HG03558 (cell line): ENCODE measurements at regions not wholly inside any gene's neighbourhood (a gene's known extent, or its start where the extent isn't known, plus 50 kb on each side); places are given as distances from the start of the nearest gene placed in this dataset.
"Not testable (repeated sequence)": the region's sequence is repeated elsewhere in the genome, so short reads cannot be mapped to it uniquely, and the experiment has no call there.

Experiments used
- ATAC-seq: cut with Tn5 transposase; IDR thresholded peaks from one replicate; pipeline ENCODE4 v1.9.1; 2021; ENCODE audit warnings: moderate number of reproducible peaks; ENCODE audit not compliant: unreplicated experiment; ENCODE audit errors: extremely low read depth

DNA sequence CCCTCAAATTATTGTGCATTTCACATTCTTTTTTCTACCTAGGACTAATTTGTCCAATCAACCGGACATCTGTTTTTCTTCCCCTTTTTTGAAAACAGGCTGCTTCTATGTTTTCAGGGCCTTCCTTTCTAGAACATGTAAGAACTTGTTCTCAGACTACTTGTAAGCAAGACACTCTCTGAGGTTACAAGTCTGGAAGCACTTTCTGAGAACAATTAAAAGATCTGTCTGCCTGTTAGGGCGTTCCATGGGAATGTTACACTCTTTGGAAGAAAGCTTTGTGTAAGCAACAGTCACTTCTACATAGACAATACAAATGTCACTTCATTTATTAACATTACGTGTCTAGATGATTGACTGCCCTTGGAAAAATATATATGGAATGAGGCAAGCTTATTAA lies 50.9 kb upstream of the HSPB3 start:
- ATAC-seq = no peak

DNA sequence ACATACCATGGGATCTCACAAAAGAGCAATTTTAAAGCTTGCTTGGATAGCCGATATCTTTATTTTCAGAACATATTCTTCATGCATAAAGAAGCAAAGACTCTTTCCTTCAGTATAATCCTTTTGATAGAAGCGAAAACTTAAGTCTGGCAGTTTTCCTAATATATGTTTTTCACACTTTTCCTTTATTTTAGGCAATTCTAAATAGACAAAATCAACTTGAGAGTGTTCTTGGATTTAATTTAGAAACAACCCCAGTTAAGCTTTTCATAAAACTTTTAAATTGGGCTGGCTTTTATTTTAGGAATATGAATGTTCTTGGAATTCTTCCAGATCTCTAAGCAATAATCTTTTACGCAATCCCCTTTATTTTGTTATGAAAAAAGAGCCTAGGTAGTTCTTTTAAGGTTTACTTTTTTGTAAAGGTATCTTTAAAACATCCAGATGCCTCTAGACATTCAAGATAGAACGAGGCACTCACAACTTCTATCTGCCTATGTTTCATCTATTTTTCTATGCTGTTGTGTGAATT lies 51.5 kb upstream of the HSPB3 start:
- no peak for ATAC-seq

- ATAC-seq = no peak
These were observed 52.4 kb upstream of the HSPB3 start for GRCh38 chr5:54403121-54403520.

GRCh38 chr5:54401515-54401914 lies 54.0 kb upstream of the HSPB3 start:
- ATAC-seq = peak; percentile 79

GRCh38 chr5:54398191-54398590 lies 57.3 kb upstream of the HSPB3 start:
- ATAC-seq = no peak

GRCh38 chr5:54397420-54397819 lies 58.1 kb upstream of the HSPB3 start:
- ATAC-seq = no peak

DNA sequence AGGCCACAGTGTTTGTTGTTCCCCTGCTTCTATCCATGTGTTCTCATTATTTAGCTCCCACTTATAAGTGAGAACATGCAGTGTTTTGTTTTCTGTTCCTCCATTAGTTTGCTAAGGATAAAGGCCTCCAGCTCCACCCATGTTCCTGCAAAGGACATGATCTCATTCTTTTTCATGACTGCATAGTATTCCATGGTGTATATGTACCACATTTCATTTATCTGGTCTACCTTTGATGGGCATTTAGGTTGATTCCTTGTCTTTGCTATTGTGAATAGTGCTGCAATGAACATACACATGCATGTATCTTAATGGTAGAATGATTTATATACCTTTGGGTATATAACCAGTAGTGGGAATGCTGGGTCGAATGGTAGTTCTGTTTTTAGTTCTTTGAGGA lies 62.5 kb upstream of the HSPB3 start:
- not testable (repeated sequence) for ATAC-seq

DNA sequence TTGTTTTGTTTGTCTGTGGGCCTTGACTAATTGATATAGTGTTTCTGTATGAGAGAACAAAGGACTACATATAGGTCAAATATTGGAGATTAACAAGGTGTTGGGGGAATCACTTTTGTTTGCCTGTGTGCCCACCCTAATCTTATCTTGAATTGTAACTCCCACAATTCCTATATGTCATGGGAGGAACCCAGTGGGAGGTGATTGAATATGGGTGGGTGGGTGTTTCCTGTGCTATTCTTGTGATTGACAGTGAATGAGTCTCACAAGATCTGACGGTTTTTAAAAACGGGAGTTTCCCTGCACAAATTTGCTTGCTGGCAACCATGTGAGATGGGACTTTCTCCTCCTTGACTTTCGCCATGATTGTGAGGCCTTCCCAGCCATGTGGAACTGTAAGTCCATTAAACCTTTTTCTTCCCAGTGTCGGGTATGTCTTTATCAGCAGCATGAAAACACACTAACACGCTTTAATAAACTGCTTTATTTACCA lies 64.9 kb upstream of the HSPB3 start:
- no peak for ATAC-seq

DNA sequence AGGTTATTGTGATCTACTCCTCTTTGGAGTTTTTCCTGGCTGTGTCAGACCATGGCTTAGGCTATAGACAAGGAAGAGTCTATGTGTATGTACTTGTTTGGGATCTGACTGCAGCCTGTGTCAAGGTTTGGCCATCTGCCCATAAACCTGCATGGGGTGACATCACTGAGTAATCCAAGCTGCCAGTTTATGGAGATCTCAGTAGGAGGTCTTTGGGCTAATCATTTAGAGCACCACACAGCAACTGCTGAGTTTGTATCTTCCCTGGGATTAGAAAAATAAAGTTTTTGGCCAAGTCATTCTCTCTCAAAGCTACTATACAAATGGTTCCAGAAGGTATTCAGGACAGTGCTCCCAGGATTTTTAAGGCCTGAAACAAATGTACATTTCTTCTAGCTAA lies 65.5 kb upstream of the HSPB3 start:
- no peak for ATAC-seq

DNA sequence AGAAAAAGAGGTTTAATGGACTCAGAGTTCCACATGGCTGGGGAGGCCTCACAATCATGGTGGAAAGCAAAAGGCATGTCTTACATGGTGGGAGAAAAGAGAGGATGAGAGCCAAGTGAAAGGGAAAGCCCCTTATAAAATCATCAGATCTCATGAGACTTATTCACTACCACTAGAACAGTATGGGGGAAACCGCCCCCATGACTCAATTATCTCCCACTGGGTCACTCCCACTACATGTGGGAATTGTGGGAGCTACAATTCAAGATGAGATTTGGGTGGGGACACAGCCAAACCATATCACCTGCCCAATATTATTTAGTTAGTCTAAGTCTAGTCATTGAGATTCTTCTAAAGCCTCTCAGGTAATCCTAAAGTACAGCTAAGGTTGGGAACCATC lies 66.1 kb upstream of the HSPB3 start:
- not testable (repeated sequence) for ATAC-seq

- no peak for ATAC-seq
These were observed 66.7 kb upstream of the HSPB3 start for GRCh38 chr5:54388811-54389210.

DNA sequence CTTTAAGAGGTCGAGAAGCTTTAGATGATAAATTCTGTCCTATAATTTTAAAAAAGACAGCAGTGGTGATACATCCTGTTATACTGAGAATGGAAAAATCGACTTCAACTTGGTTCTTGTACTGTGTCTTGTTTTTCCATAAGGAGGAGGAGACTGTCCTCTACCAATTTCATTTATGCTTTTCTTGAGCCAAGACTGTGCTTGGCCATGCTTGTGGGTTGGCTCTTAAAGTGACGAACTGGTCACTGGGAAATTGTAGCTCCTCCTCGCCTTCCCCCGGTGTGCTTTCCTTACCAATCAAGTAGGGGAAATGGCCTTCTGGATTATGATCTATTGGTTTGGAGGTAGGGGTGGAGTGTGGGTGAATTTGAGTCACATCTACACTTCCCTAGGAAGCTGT lies 67.1 kb upstream of the HSPB3 start:
- no peak for ATAC-seq

- ATAC-seq = no peak
These were observed 67.8 kb upstream of the HSPB3 start for GRCh38 chr5:54387659-54388232.

- no peak for ATAC-seq
These were observed 68.5 kb upstream of the HSPB3 start for GRCh38 chr5:54387031-54387430.

- no peak for ATAC-seq
These were observed 69.5 kb upstream of the HSPB3 start for GRCh38 chr5:54385994-54386393.

- ATAC-seq = no peak
These were observed 71.1 kb upstream of the HSPB3 start for GRCh38 chr5:54384356-54384933.

DNA sequence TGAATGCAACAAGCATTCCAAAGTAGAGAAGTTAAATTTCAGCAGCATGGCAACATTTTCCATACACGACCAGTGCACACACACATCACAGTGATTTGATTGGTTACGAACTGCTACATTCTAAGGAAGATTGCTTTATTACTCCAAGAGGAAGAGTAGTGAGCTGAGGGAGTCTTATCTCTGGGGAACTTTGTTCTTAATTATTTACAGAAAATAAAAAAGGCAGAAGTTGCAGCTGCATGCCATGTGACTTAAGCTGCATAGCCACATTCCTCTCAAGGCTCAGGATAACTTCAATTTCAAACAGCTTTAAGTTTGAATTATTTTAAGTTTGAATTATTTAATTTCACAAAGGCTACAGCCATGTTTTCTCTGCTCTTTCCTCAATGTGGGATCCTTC lies 71.6 kb upstream of the HSPB3 start:
- ATAC-seq = no peak

- no peak for ATAC-seq
These were observed 72.1 kb upstream of the HSPB3 start for GRCh38 chr5:54383225-54383901.

DNA sequence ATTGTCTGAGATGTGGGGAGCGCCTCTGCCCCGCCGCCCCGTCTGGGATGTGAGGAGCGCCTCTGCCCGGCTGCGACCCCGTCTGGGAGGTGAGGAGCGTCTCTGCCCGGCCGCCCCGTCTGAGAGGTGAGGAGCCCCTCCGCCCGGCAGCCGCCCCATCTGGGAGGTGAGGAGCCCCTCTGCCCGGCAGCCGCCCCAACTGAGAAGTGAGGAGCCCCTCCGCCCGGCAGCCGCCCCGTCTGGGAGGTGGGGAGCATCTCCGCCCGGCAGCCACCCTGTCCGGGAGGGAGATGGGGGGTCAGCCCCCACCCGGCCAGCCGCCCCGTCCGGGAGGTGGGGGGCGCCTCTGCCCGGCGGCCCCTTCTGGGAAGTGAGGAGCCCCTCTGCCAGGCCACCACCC lies 70.9 kb upstream of the ARL15 start:
- not testable (repeated sequence) for ATAC-seq

DNA sequence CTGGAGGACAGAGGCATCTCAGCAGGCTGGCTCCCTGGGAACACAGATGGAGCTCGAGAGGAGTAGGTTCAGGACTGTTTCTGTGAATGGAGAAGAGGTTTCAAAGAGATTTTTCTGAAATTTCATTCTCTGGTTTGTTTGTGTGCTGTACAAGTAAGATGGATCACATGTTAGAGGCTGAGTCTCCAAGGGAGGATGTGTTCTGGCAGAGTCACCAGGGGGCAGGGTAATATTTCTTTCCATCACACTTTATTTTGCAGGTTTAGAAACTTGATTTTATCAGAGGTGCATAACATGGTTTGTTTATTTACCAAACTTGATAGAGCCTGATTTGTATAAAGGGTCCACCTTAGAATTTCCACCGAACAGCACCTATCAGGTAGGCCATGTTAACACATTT lies 69.2 kb upstream of the ARL15 start:
- ATAC-seq = no peak

GRCh38 chr5:54378707-54379106 lies 68.3 kb upstream of the ARL15 start:
- ATAC-seq = no peak

- ATAC-seq = not testable (repeated sequence)
These were observed 67.0 kb upstream of the ARL15 start for GRCh38 chr5:54377339-54377738.
